ENCODE measurements at regions not wholly inside any gene's neighbourhood (a gene's known extent, or its start where the extent isn't known, plus 50 kb on each side); places are given as distances from the start of the nearest gene placed in this dataset.

- Histone ChIP-seq H3K27me3 (ENCODE audit: insufficient read depth, low read length) (no peaks in the 10 kb centered on the region), H3K4me2 (ENCODE audit: low read length) (no peak overlapping the region), H3K4me1 (ENCODE audit: insufficient read depth, low read length, severe bottlenecking) (no peaks in the 10 kb centered on the region), H3K9me2 (ENCODE audit: low read depth, low read length) (no peaks in the 10 kb centered on the region), H4K20me1 (ENCODE audit: insufficient read depth, low read length) (no peaks in the 10 kb centered on the region), H3K9me3 (ENCODE audit: low read length) (no peaks in the 10 kb centered on the region), H2AFZ (ENCODE audit: low read length) (no peak overlapping the region), H3K36me3 (ENCODE audit: insufficient read depth, low read length) (no peaks in the 10 kb centered on the region), H3F3A (ENCODE audit: insufficient read depth, low read length) (no peaks in the 10 kb centered on the region), H3K27ac (ENCODE audit: low read depth, low read length, poor library complexity, severe bottlenecking) (no peak overlapping the region), H3K9ac (ENCODE audit: low read length) (no peak overlapping the region), H3K79me2 (ENCODE audit: insufficient read depth, low read length) (no peaks in the 10 kb centered on the region), H3K4me3 (ENCODE audit: low read depth, low read length, poor library complexity, severe bottlenecking) (no peak overlapping the region)
- no peak for TF ChIP-seq EZH2 (IDR thresholded peaks at IDR 0.05; ENCODE audit: borderline replicate concordance, low read length)
- no peak for TF ChIP-seq CTCF (IDR thresholded peaks at IDR 0.05; ENCODE audit: low read length)
Observed at GRCh38 chr5:8868283-8868682, 677.6 kb downstream of the SEMA5A start.

- Histone ChIP-seq H3K79me2 (ENCODE audit: insufficient read depth, low read length) (no peaks in the 10 kb centered on the region), H3K36me3 (ENCODE audit: insufficient read depth, low read length) (no peaks in the 10 kb centered on the region), H3K4me3 (ENCODE audit: low read depth, low read length, poor library complexity, severe bottlenecking) (no peak overlapping the region), H2AFZ (ENCODE audit: low read length) (no peak overlapping the region), H3K9me3 (ENCODE audit: low read length) (no peaks in the 10 kb centered on the region), H3K27me3 (ENCODE audit: insufficient read depth, low read length) (no peaks in the 10 kb centered on the region), H3K27ac (ENCODE audit: low read depth, low read length, poor library complexity, severe bottlenecking) (no peak overlapping the region), H3F3A (ENCODE audit: insufficient read depth, low read length) (no peaks in the 10 kb centered on the region), H4K20me1 (ENCODE audit: insufficient read depth, low read length) (no peaks in the 10 kb centered on the region), H3K9ac (ENCODE audit: low read length) (no peak overlapping the region), H3K4me1 (ENCODE audit: insufficient read depth, low read length, severe bottlenecking) (no peaks in the 10 kb centered on the region), H3K9me2 (ENCODE audit: low read depth, low read length) (no peaks in the 10 kb centered on the region), H3K4me2 (ENCODE audit: low read length) (no peak overlapping the region)
- TF ChIP-seq EZH2 (IDR thresholded peaks at IDR 0.05; ENCODE audit: borderline replicate concordance, low read length) (no peak), CTCF (IDR thresholded peaks at IDR 0.05; ENCODE audit: low read length) (no peak)
Observed at GRCh38 chr5:8869932-8870331, 675.9 kb downstream of the SEMA5A start.

GRCh38 chr5:8870349-8870958, 675.4 kb downstream of the SEMA5A start:
- Histone ChIP-seq H3K4me2 (ENCODE audit: low read length) (no peak overlapping the region), H3F3A (ENCODE audit: insufficient read depth, low read length) (no peaks in the 10 kb centered on the region), H2AFZ (ENCODE audit: low read length) (no peak overlapping the region), H3K9me2 (ENCODE audit: low read depth, low read length) (no peaks in the 10 kb centered on the region), H4K20me1 (ENCODE audit: insufficient read depth, low read length) (no peaks in the 10 kb centered on the region), H3K4me3 (ENCODE audit: low read depth, low read length, poor library complexity, severe bottlenecking) (no peak overlapping the region), H3K9me3 (ENCODE audit: low read length) (no peaks in the 10 kb centered on the region), H3K27ac (ENCODE audit: low read depth, low read length, poor library complexity, severe bottlenecking) (no peak overlapping the region), H3K36me3 (ENCODE audit: insufficient read depth, low read length) (no peaks in the 10 kb centered on the region), H3K79me2 (ENCODE audit: insufficient read depth, low read length) (no peaks in the 10 kb centered on the region), H3K27me3 (ENCODE audit: insufficient read depth, low read length) (no peaks in the 10 kb centered on the region), H3K4me1 (ENCODE audit: insufficient read depth, low read length, severe bottlenecking) (no peaks in the 10 kb centered on the region), H3K9ac (ENCODE audit: low read length) (no peak overlapping the region)
- TF ChIP-seq EZH2 (IDR thresholded peaks at IDR 0.05; ENCODE audit: borderline replicate concordance, low read length) (no peak), CTCF (IDR thresholded peaks at IDR 0.05; ENCODE audit: low read length) (no peak)

Data from OCI-LY1 (cell line).